CD4-positive, alpha-beta T cell treated with Interleukin-1 beta for 1 hour (primary cell): ENCODE measurements at regions not wholly inside any gene's neighbourhood (a gene's known extent, or its start where the extent isn't known, plus 50 kb on each side); places are given as distances from the start of the nearest gene placed in this dataset.
"Not testable (repeated sequence)": the region's sequence is repeated elsewhere in the genome, so short reads cannot be mapped to it uniquely, and the experiment has no call there.

Experiments
- DNase-seq, 2 donors: peaks; one replicate each; pipeline ENCODE4 v3.0.0-alpha.2; 2020 to 2022

DNA sequence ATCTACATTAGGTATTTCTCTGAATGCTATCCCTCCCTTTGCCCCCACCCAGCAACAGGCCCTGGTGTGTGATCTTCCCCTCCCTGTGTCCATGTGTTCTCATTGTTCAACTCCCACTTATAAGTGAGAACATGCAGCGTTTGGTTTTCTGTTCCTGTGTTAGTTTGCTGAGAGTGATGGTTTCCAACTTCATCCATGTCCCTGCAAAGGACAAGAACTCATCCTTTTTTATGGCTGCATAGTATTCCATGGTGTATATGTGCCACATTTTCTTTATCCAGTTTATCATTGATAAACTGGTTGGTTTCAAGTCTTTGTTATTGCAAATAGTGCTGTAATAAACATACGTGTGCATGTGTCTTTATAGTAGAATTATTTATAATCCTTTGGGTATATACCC lies 55.5 kb upstream of the RASA1 start:
- not testable (repeated sequence) for DNase-seq

DNA sequence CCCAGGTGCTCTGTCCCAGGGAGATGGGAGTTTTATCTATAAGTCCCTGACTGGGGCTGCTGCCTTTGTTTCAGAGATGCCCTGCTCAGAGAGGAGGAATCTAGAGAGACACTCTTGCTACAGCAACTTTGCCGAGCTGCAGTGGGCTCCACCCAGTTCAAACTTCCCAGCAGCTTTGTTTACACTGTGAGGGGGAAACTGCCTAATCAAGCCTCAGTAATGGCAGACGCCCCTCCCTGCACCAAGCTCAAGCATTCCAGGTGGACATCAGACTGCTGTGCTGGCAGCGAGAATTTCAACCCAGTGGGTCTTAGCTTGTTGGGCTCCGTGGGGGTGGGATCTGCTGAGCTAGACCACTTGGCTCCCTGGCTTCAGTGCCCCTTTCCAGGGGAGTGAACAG lies 50.2 kb upstream of the RASA1 start:
- not testable (repeated sequence) for DNase-seq
